RWPE2 (cell line): ENCODE measurements at regions not wholly inside any gene's neighbourhood (a gene's known extent, or its start where the extent isn't known, plus 50 kb on each side); places are given as distances from the start of the nearest gene placed in this dataset.

Experiments used
- ATAC-seq: fragments of 200-7000 bp; cut with Tn5 transposase; 3 replicates; pipeline ENCODE4 v1.9.1; 2021; ENCODE audit warnings: low read depth
- DNase-seq: peaks from one replicate; pipeline ENCODE4 v3.0.0-alpha.2; 2020; ENCODE audit warnings: low spot score
- H3K27ac ChIP-seq: fragments of 450-650 bp; 2 replicates; pipeline ENCODE4 v1.5.1; 2017; ENCODE audit warnings: mild to moderate bottlenecking; ENCODE audit not compliant: poor library complexity, severe bottlenecking
- H3K27me3 ChIP-seq: fragments of 250-450 bp; sonication (Bioruptor Pico); 2 replicates; pipeline ENCODE4 v1.5.1; 2021; ENCODE audit warnings: mild to moderate bottlenecking, moderate library complexity; ENCODE audit not compliant: insufficient read depth, poor library complexity, severe bottlenecking
- H3K36me3 ChIP-seq: fragments of 250-450 bp; sonication (Bioruptor Pico); 2 replicates; pipeline ENCODE4 v1.5.1; 2020; ENCODE audit warnings: low read depth, mild to moderate bottlenecking, moderate library complexity
- H3K4me1 ChIP-seq: fragments of 250-450 bp; sonication (Bioruptor Pico); 2 replicates; pipeline ENCODE4 v1.5.1; 2021; ENCODE audit warnings: mild to moderate bottlenecking, moderate library complexity; ENCODE audit not compliant: insufficient read depth, poor library complexity, severe bottlenecking
- H3K4me3 ChIP-seq: fragments of 250-450 bp; sonication (Bioruptor Pico); 2 replicates; pipeline ENCODE4 v1.5.1; 2021; ENCODE audit warnings: mild to moderate bottlenecking, moderate library complexity; ENCODE audit not compliant: severe bottlenecking
- H3K9me3 ChIP-seq: fragments of 250-450 bp; sonication (Bioruptor Pico); 2 replicates; pipeline ENCODE4 v1.5.1; 2021; ENCODE audit warnings: mild to moderate bottlenecking, moderate library complexity; ENCODE audit not compliant: severe bottlenecking
- TF ChIP-seq, protein P1 (sequence below): fragments of 450-650 bp; IDR thresholded peaks from one replicate; pipeline ENCODE4 v1.5.1; 2017; ENCODE audit warnings: mild to moderate bottlenecking, moderate library complexity; ENCODE audit not compliant: poor library complexity, severe bottlenecking

DNA sequence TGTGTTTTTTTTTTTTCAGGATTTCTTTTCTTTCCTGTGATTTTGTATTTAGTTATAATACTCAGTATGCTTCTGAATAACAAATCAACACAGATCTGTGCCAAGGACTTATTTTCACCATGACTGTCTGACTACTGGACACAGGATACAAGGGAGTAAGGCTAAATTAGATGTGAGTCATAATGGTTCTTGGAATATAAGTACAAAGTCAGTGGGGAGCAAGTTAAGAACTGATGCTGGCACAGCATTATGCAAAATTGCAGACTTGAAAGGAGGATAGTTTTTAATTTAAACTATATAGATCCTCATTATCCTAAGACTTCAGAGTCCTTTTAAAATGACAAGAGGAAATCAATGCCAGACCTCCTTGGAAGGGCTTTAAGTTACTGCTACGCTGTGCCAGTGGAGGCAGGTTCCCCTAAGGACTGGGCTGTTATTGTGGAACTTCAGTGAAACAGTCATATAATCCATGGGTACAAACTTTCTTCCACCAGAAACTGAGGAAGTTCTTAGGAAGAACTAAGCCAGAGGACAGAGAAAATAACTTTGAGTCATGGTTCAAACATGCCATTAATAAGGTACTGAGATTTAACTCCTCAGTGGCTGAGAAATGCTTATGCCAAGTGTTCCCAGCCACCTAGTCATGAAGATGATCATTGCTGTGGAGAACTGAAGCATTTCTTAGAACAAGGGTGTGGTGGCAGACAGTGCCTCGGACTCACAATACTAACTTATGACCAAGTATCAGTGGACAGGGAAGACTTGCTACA lies 531.2 kb downstream of the HTR7 start:
- TF ChIP-seq, protein P1, sequence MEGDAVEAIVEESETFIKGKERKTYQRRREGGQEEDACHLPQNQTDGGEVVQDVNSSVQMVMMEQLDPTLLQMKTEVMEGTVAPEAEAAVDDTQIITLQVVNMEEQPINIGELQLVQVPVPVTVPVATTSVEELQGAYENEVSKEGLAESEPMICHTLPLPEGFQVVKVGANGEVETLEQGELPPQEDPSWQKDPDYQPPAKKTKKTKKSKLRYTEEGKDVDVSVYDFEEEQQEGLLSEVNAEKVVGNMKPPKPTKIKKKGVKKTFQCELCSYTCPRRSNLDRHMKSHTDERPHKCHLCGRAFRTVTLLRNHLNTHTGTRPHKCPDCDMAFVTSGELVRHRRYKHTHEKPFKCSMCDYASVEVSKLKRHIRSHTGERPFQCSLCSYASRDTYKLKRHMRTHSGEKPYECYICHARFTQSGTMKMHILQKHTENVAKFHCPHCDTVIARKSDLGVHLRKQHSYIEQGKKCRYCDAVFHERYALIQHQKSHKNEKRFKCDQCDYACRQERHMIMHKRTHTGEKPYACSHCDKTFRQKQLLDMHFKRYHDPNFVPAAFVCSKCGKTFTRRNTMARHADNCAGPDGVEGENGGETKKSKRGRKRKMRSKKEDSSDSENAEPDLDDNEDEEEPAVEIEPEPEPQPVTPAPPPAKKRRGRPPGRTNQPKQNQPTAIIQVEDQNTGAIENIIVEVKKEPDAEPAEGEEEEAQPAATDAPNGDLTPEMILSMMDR: no peak
- Histone ChIP-seq H3K4me3 (no peak overlapping the region), H3K9me3 (no peaks in the 10 kb centered on the region), H3K27me3 (no peaks in the 10 kb centered on the region), H3K4me1 (peaks cover 6% of the 10 kb centered on the region), H3K27ac (no peak overlapping the region), H3K36me3 (no peaks in the 10 kb centered on the region)
- peak; percentile 60; the same call in 2 of the 3 replicates for ATAC-seq
- DNase-seq: no peak

DNA sequence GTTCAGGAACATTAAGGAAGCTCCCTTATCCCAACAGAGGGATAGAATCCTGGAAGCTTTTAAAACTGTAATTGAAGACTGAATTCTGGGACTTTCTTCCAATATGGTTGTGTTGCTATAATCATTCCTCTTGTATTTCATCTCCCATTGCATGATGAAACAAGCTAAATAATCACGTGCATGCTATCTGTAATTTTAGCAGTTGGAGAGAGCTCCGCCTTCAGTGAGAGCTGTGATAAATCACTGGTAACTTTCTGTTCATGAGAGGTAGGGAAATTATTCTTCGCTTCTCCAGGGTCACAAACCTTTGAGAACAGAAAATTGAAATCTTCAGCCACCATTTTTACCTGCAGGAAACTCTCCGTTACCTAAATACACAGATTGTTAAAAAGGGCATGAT lies 530.2 kb downstream of the HTR7 start:
- H3K27ac ChIP-seq: no peak overlapping the region
- TF ChIP-seq, protein P1: no peak
- DNase-seq (no peak), ATAC-seq (no peak)
- peaks cover 6% of the 10 kb centered on the region for H3K4me1 ChIP-seq
- no peaks in the 10 kb centered on the region for H3K36me3 ChIP-seq
- H3K9me3 ChIP-seq: no peaks in the 10 kb centered on the region
- no peak overlapping the region for H3K4me3 ChIP-seq
- H3K27me3 ChIP-seq: no peaks in the 10 kb centered on the region

DNA sequence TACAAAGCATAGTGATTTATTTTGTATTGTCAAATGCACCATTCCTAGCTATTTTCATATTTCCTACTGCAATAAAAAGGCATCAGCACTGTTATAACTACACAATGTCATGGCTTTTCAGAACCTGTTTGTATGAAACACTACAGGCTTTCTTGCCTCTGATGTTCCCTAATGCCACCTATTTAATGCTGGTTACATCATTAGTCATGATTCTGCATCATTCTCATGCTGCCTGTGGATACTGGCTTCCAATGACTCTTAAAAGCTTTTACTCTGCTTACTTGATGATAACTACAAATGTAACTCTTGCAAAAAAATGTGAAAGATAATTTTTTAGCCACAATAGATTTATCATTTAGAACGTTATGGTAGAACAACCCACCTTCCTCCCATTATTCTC lies 529.4 kb downstream of the HTR7 start:
- Histone ChIP-seq H3K36me3 (no peaks in the 10 kb centered on the region), H3K4me3 (no peak overlapping the region), H3K27me3 (no peaks in the 10 kb centered on the region), H3K4me1 (peaks cover 6% of the 10 kb centered on the region), H3K27ac (no peak overlapping the region), H3K9me3 (no peaks in the 10 kb centered on the region)
- ATAC-seq: no peak
- DNase-seq: no peak
- TF ChIP-seq, protein P1: no peak

DNA sequence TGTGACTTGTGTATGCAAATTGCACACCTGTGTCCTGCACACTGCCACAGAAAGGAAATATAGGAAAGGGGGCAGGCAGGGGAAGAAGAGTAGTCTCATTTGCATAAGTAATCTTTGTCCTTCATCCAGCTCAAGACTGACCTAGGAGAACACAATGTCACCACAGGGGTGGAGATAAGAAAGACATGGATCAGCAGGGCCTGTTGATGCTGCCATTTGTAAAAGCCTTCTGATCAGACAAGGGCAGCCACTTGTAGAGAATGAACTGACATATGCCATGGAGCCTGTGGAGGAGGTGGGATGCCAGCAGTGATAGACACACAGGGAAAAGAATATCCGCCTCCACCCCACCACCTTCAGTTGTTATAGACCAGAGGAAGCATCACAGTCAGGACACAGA lies 528.9 kb downstream of the HTR7 start:
- no peak overlapping the region for H3K4me3 ChIP-seq
- H3K4me1 ChIP-seq: peaks cover 6% of the 10 kb centered on the region
- ATAC-seq (no peak), DNase-seq (no peak)
- H3K27ac ChIP-seq: no peak overlapping the region
- no peaks in the 10 kb centered on the region for H3K36me3 ChIP-seq
- H3K27me3 ChIP-seq: no peaks in the 10 kb centered on the region
- H3K9me3 ChIP-seq: no peaks in the 10 kb centered on the region
- TF ChIP-seq, protein P1: no peak

DNA sequence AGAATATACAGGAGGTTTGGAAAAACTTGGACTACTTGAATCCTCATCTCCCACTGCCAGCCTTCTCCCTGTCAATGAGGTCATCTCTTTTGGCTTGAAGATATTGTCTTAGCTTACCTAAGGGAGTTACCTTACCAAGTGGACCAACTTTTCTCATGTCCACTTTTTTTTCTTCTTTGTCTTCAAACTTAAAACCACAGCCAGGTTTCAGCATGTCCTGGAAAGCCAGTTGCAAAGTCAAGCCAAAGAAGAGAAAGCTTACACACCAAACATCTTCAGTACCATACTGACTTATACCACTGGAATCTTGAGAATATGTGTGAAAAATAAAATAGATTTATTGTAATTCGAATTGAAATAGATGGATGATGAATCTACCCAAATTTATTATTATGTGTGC lies 520.5 kb downstream of the HTR7 start:
- DNase-seq: no peak
- Histone ChIP-seq H3K27ac (no peak overlapping the region), H3K27me3 (no peaks in the 10 kb centered on the region), H3K4me3 (no peak overlapping the region), H3K9me3 (no peaks in the 10 kb centered on the region), H3K4me1 (no peaks in the 10 kb centered on the region), H3K36me3 (no peaks in the 10 kb centered on the region)
- TF ChIP-seq, protein P1: no peak
- ATAC-seq: no peak
